H1 (cell line): ENCODE measurements at regions not wholly inside any gene's neighbourhood (a gene's known extent, or its start where the extent isn't known, plus 50 kb on each side); places are given as distances from the start of the nearest gene placed in this dataset.

Experiments used
- CTCF ChIA-PET: fragments of 300-600 bp; sonication (Branson Sonifier 250); formaldehyde crosslinking; loops from one replicate; lab custom pipeline; 2021; ENCODE audit not compliant: partially characterized antibody; lab: Charles Lee
- POLR2A ChIA-PET: fragments of 300-600 bp; sonication (Branson Sonifier 250); formaldehyde crosslinking; loops from one replicate; lab custom pipeline; 2021; ENCODE audit warnings: inconsistent platforms; ENCODE audit not compliant: partially characterized antibody; lab: Charles Lee
- DNase-seq, 2 experiments: peaks; one replicate each; pipeline versions ENCODE4 v3.0.0 to v3.0.0-alpha.2; 2010 to 2022; ENCODE audit warnings: low spot score in 2 of 2, low read depth in 1 of 2, mixed read lengths in 1 of 2
- FAIRE-seq: peaks from 2 replicates; lab custom pipeline; 2011; peaks lifted over from hg19 to GRCh38; lab: Jason Lieb, UNC
- H2AFZ ChIP-seq: 2 replicates; pipeline ENCODE4 v1.8.1; 2012; ENCODE audit warnings: low read length, inconsistent platforms
- H2AK5ac ChIP-seq: 2 replicates; pipeline ENCODE4 v1.6.1; 2013; ENCODE audit warnings: low read depth, low read length
- H2BK120ac ChIP-seq: replicated peaks from 2 replicates; pipeline ENCODE3; 2013; ENCODE audit warnings: low read depth, low read length, inconsistent platforms
- H2BK12ac ChIP-seq: 2 replicates; pipeline ENCODE4 v1.6.1; 2013; ENCODE audit warnings: low read depth, low read length
- H2BK15ac ChIP-seq: 2 replicates; pipeline ENCODE4 v1.6.1; 2013; ENCODE audit warnings: low read length
- H2BK20ac ChIP-seq: 2 replicates; pipeline ENCODE4 v1.6.1; 2013; ENCODE audit warnings: low read length
- H2BK5ac ChIP-seq: 2 replicates; pipeline ENCODE4 v1.6.1; 2013; ENCODE audit warnings: low read depth, low read length
- H3K14ac ChIP-seq: 2 replicates; pipeline ENCODE4 v1.6.1; 2013; ENCODE audit warnings: inconsistent platforms; ENCODE audit not compliant: insufficient read length
- H3K18ac ChIP-seq: 2 replicates; pipeline ENCODE4 v1.6.1; 2013; ENCODE audit warnings: low read length; ENCODE audit errors: extremely low read depth
- H3K23ac ChIP-seq: 2 replicates; pipeline ENCODE4 v1.6.1; 2013; ENCODE audit warnings: inconsistent platforms; ENCODE audit not compliant: insufficient read length
- H3K23me2 ChIP-seq: 2 replicates; pipeline ENCODE4 v1.6.1; 2013; ENCODE audit warnings: low read depth, low read length
- H3K27ac ChIP-seq: 2 replicates; pipeline ENCODE4 v1.6.1; 2011; ENCODE audit warnings: low read depth, low read length, inconsistent platforms
- H3K27me3 ChIP-seq, 4 experiments: replicated peaks in 1 of 4; 1 replicate in 1 of 4; 2 replicates in 3 of 4; pipeline versions ENCODE4 v1.6.1 to v1.8.1; 2011 to 2013; ENCODE audit warnings: low read length in 3 of 4, mild to moderate bottlenecking in 3 of 4, inconsistent platforms in 2 of 4, mixed read lengths in 2 of 4, moderate library complexity in 1 of 4; ENCODE audit not compliant: control insufficient read depth in 3 of 4, insufficient read depth in 3 of 4; ENCODE audit errors: extremely low read depth in 1 of 4
- H3K36me3 ChIP-seq, 4 experiments: 2 replicates each; pipeline versions ENCODE4 v1.6.1 to v1.8.1; 2011 to 2013; ENCODE audit warnings: mild to moderate bottlenecking in 4 of 4, low read length in 3 of 4, moderate library complexity in 2 of 4, control low read depth in 1 of 4, inconsistent platforms in 1 of 4; ENCODE audit not compliant: insufficient read depth in 4 of 4, control insufficient read depth in 2 of 4
- H3K4ac ChIP-seq: replicated peaks from 2 replicates; pipeline ENCODE3; 2013; ENCODE audit warnings: low read length, low read depth, mixed read lengths, inconsistent platforms; ENCODE audit not compliant: insufficient read length
- H3K4me1 ChIP-seq, 4 experiments: replicated peaks in 1 of 4; 1 replicate in 1 of 4; 2 replicates in 3 of 4; pipeline versions ENCODE4 v1.6.1 to v1.8.1; 2011 to 2013; ENCODE audit warnings: low read length in 3 of 4, inconsistent platforms in 2 of 4, mixed read lengths in 1 of 4; ENCODE audit not compliant: insufficient read depth in 4 of 4, control insufficient read depth in 3 of 4
- H3K4me2 ChIP-seq, 2 experiments: 2 replicates each; pipeline versions ENCODE4 v1.6.1 to v1.8.1; 2011 to 2013; ENCODE audit warnings: low read depth in 2 of 2, low read length in 2 of 2, control low read depth in 1 of 2, inconsistent platforms in 1 of 2, mild to moderate bottlenecking in 1 of 2; ENCODE audit not compliant: insufficient read depth in 1 of 2
- H3K4me3 ChIP-seq, 4 experiments: fragments of 200-600, 300-600 bp in 1 of 4; sonication (generic), shearing (Covaris generic), sonication (Bioruptor Twin) in 1 of 4; 2 replicates each; pipeline versions ENCODE4 v1.5.1 to v1.8.1; 2011 to 2016; ENCODE audit warnings: low read length in 4 of 4, low read depth in 3 of 4, control low read depth in 2 of 4, inconsistent platforms in 2 of 4, mild to moderate bottlenecking in 2 of 4, mixed read lengths in 1 of 4, moderate library complexity in 1 of 4; ENCODE audit not compliant: insufficient read depth in 2 of 4; ENCODE audit errors: extremely low read depth in 1 of 4
- H3K56ac ChIP-seq: replicated peaks from 2 replicates; pipeline ENCODE3; 2013; ENCODE audit warnings: low read depth, mild to moderate bottlenecking, mixed read lengths, low read length, inconsistent platforms; ENCODE audit not compliant: insufficient read length
- H3K79me1 ChIP-seq: 2 replicates; pipeline ENCODE4 v1.6.1; 2013; ENCODE audit warnings: low read depth, low read length, control low read depth
- H3K79me2 ChIP-seq, 2 experiments: 2 replicates each; pipeline versions ENCODE4 v1.6.1 to v1.8.1; 2012 to 2013; ENCODE audit warnings: low read length in 2 of 2, mild to moderate bottlenecking in 2 of 2, inconsistent platforms in 1 of 2; ENCODE audit not compliant: insufficient read depth in 2 of 2, control insufficient read depth in 1 of 2
- H3K9ac ChIP-seq, 4 experiments: replicated peaks in 1 of 4; 1 replicate in 1 of 4; 2 replicates in 3 of 4; pipeline versions ENCODE4 v1.6.1 to v1.8.1; 2011 to 2013; ENCODE audit warnings: low read depth in 3 of 4, low read length in 3 of 4, control low read depth in 2 of 4, mild to moderate bottlenecking in 2 of 4, moderate library complexity in 2 of 4, inconsistent platforms in 1 of 4; ENCODE audit errors: extremely low read depth in 1 of 4
- H3K9me3 ChIP-seq, 2 experiments: 2 replicates each; pipeline versions ENCODE4 v1.6.1 to v1.8.1; 2012 to 2013; ENCODE audit warnings: mild to moderate bottlenecking in 2 of 2, moderate library complexity in 2 of 2, control low read depth in 1 of 2, inconsistent platforms in 1 of 2, low read depth in 1 of 2, low read length in 1 of 2, mixed read lengths in 1 of 2; ENCODE audit not compliant: insufficient read depth in 2 of 2
- H4K20me1 ChIP-seq, 2 experiments: replicated peaks in 1 of 2; 2 replicates each; pipeline versions ENCODE3 to v1.8.1; 2011 to 2013; ENCODE audit warnings: inconsistent platforms in 2 of 2, low read length in 2 of 2, mild to moderate bottlenecking in 1 of 2; ENCODE audit not compliant: insufficient read depth in 2 of 2, control insufficient read depth in 1 of 2
- H4K5ac ChIP-seq: 2 replicates; pipeline ENCODE4 v1.6.1; 2013; ENCODE audit warnings: low read length, low read depth, mixed read lengths, inconsistent platforms; ENCODE audit not compliant: insufficient read length
- H4K8ac ChIP-seq: 2 replicates; pipeline ENCODE4 v1.8.0; 2013; ENCODE audit warnings: mild to moderate bottlenecking, moderate library complexity, low read length, inconsistent platforms; ENCODE audit not compliant: insufficient read depth; ENCODE audit errors: extremely low read depth
- H4K91ac ChIP-seq: replicated peaks from 2 replicates; pipeline ENCODE3; 2013; ENCODE audit warnings: low read length, mixed read lengths, inconsistent platforms; ENCODE audit not compliant: insufficient read length
- ATF2 ChIP-seq: IDR thresholded peaks from 2 replicates; pipeline ENCODE4 v1.6.1; 2012; ENCODE audit warnings: low read length, inconsistent platforms
- SRF ChIP-seq: IDR thresholded peaks from 2 replicates; pipeline ENCODE4 v1.6.1; 2011; ENCODE audit warnings: mild to moderate bottlenecking, low read depth, low read length, moderate library complexity
- WGBS, 2 experiments: shearing (Covaris generic) in 1 of 2; methylation state at CpG; one replicate each; pipeline versions ENCODE4 v1.1.6 to v1.1.7; 2013 to 2015; ENCODE audit warnings: low lambda C conversion rate in 2 of 2, mixed read lengths in 2 of 2, inconsistent platforms in 1 of 2, low coverage in 1 of 2, missing lambda C conversion rate in 1 of 2; ENCODE audit not compliant: insufficient replicate concordance in 2 of 2, insufficient coverage in 1 of 2, insufficient read length in 1 of 2; ENCODE audit errors: extremely low coverage in 1 of 2, missing lambda C conversion rate in 1 of 2; 5-methylcytosine and 5-hydroxymethylcytosine counted together

- Histone ChIP-seq H3K4ac (no peak overlapping the region), H4K91ac (no peak overlapping the region), H3K79me1 (no peaks in the 10 kb centered on the region), H2AFZ (peak overlapping the region; percentile 25; the same call in 1 of the 2 replicates), H3K27me3 (no peaks in the 10 kb centered on the region), H3K4me2 (no peak overlapping the region), H3K23ac (no peak overlapping the region), H3K56ac (no peak overlapping the region), H4K8ac (no peak overlapping the region), H2BK5ac (no peak overlapping the region), H2BK12ac (no peak overlapping the region), H4K5ac (no peak overlapping the region), H3K9ac (no peak overlapping the region), H2AK5ac (no peak overlapping the region), H3K4me3 (no peak overlapping the region), H3K9me3 (no peaks in the 10 kb centered on the region), H3K36me3 (no peaks in the 10 kb centered on the region), H3K79me2 (no peaks in the 10 kb centered on the region), H3K18ac (peak overlapping the region; percentile 60), H2BK15ac (no peak overlapping the region), H2BK20ac (no peak overlapping the region), H2BK120ac (no peak overlapping the region), H3K23me2 (no peaks in the 10 kb centered on the region), H3K27ac (no peak overlapping the region), H3K14ac (no peak overlapping the region), H3K4me1 (no peaks in the 10 kb centered on the region; a peak in 1 of 7 replicates), H4K20me1 (no peaks in the 10 kb centered on the region)
- CTCF ChIA-PET = no interaction called here
- 75% methylated on average over 7 of the region's 7 CpGs; no CpG with 5 or more reads in 1 of the 2 experiments for whole genome bisulfite sequencing, 2 experiments
- DNase-seq = no peak
- POLR2A ChIA-PET = no interaction called here
- no peak for FAIRE-seq
- TF ChIP-seq SRF (no peak), ATF2 (no peak)
Observed at GRCh38 chr2:7473135-7473771, 556.0 kb downstream of the RNF144A start.
